Neural crest cell (in vitro differentiated cells): ENCODE measurements at regions not wholly inside any gene's neighbourhood (a gene's known extent, or its start where the extent isn't known, plus 50 kb on each side); places are given as distances from the start of the nearest gene placed in this dataset.

Experiments
- DNase-seq: peaks from one replicate; pipeline ENCODE4 v3.0.0; 2021; ENCODE audit warnings: low read depth, mixed read lengths, low spot score
- H3K27ac Mint-ChIP-seq: one replicate; pipeline ENCODE4 v1.8.0; 2021; ENCODE audit warnings: mild to moderate bottlenecking, mixed read lengths; ENCODE audit not compliant: unreplicated experiment
- H3K27me3 Mint-ChIP-seq: 2 replicates; pipeline ENCODE4 v1.8.0; 2021; ENCODE audit warnings: low read depth, mild to moderate bottlenecking, mixed read lengths
- H3K36me3 Mint-ChIP-seq: 2 replicates; pipeline ENCODE4 v1.8.0; 2021; ENCODE audit warnings: low read depth, mild to moderate bottlenecking, mixed read lengths
- H3K4me1 Mint-ChIP-seq: 2 replicates; pipeline ENCODE4 v1.8.0; 2021; ENCODE audit warnings: mixed read lengths
- H3K4me3 Mint-ChIP-seq: one replicate; pipeline ENCODE4 v1.8.0; 2021; ENCODE audit warnings: mild to moderate bottlenecking, mixed read lengths
- H3K9me3 Mint-ChIP-seq: 2 replicates; pipeline ENCODE4 v1.8.0; 2021; ENCODE audit warnings: mixed read lengths
- CTCF ChIP-seq: fragments of 200-600 bp; sonication (generic); conservative IDR thresholded peaks from 2 replicates; pipeline ENCODE4 v1.5.0; 2021; ENCODE audit warnings: antibody characterized with exemption, mild to moderate bottlenecking

GRCh38 chr18:72174972-72175649 lies 369.0 kb downstream of the CBLN2 start:
- no peak overlapping the region for H3K27ac Mint-ChIP-seq

GRCh38 chr18:72171596-72171995 lies 372.5 kb downstream of the CBLN2 start:
- Mint-ChIP-seq H3K9me3 (peaks cover 6% of the 10 kb centered on the region), H3K4me3 (no peak overlapping the region), H3K4me1 (no peaks in the 10 kb centered on the region), H3K27ac (no peak overlapping the region), H3K27me3 (no peaks in the 10 kb centered on the region), H3K36me3 (peaks cover 2% of the 10 kb centered on the region)
- DNase-seq = no peak
- no peak for TF ChIP-seq CTCF

More at GRCh38 chr18:72174972-72175649, 369.0 kb downstream of the CBLN2 start:
- TF ChIP-seq CTCF = no peak
- peaks cover 9% of the 10 kb centered on the region for H3K9me3 Mint-ChIP-seq
- no peak overlapping the region for H3K4me3 Mint-ChIP-seq
- peaks cover 2% of the 10 kb centered on the region for H3K36me3 Mint-ChIP-seq
- DNase-seq = no peak
- H3K27me3 Mint-ChIP-seq = no peaks in the 10 kb centered on the region
- no peaks in the 10 kb centered on the region for H3K4me1 Mint-ChIP-seq

- Mint-ChIP-seq H3K9me3 (no peaks in the 10 kb centered on the region), H3K4me1 (no peaks in the 10 kb centered on the region), H3K4me3 (no peak overlapping the region), H3K27me3 (no peaks in the 10 kb centered on the region), H3K36me3 (no peaks in the 10 kb centered on the region), H3K27ac (no peak overlapping the region)
- DNase-seq = no peak
- TF ChIP-seq CTCF = no peak
These were observed 382.5 kb downstream of the CBLN2 start for GRCh38 chr18:72161691-72162090.

- no peak overlapping the region for H3K4me3 Mint-ChIP-seq
- H3K36me3 Mint-ChIP-seq = no peaks in the 10 kb centered on the region
- no peak for DNase-seq
- no peaks in the 10 kb centered on the region for H3K27me3 Mint-ChIP-seq
- no peak overlapping the region for H3K27ac Mint-ChIP-seq
- TF ChIP-seq CTCF = no peak
- no peaks in the 10 kb centered on the region for H3K4me1 Mint-ChIP-seq
- H3K9me3 Mint-ChIP-seq = no peaks in the 10 kb centered on the region
These were observed 383.4 kb downstream of the CBLN2 start for GRCh38 chr18:72160510-72161445.

- DNase-seq = no peak
- no peak for TF ChIP-seq CTCF
- H3K4me3 Mint-ChIP-seq = no peak overlapping the region
- no peaks in the 10 kb centered on the region for H3K27me3 Mint-ChIP-seq
- no peak overlapping the region for H3K27ac Mint-ChIP-seq
- H3K9me3 Mint-ChIP-seq = no peaks in the 10 kb centered on the region
- no peaks in the 10 kb centered on the region for H3K36me3 Mint-ChIP-seq
- H3K4me1 Mint-ChIP-seq = no peaks in the 10 kb centered on the region
These were observed 388.8 kb downstream of the CBLN2 start for GRCh38 chr18:72155327-72155726.
